AG04449 (cell line): ENCODE measurements at regions not wholly inside any gene's neighbourhood (a gene's known extent, or its start where the extent isn't known, plus 50 kb on each side); places are given as distances from the start of the nearest gene placed in this dataset.

Source experiments
- CTCF ChIA-PET: fragments of 350-600 bp; formaldehyde crosslinking; extraction: SDS; loops from one replicate; lab custom pipeline; 2021; ENCODE audit warnings: antibody characterized with exemption; lab: Yijun Ruan, JAX
- POLR2A ChIA-PET: fragments of 400-600, 350-600 bp; formaldehyde crosslinking; extraction: SDS; loops from one replicate; lab custom pipeline; 2020; ENCODE audit warnings: antibody characterized with exemption, inconsistent platforms; lab: Yijun Ruan, JAX
- DNase-seq: peaks from one replicate; pipeline ENCODE4 v3.0.0-alpha.2; 2010; ENCODE audit warnings: low read depth, low spot score
- H3K4me3 ChIP-seq: 2 replicates; pipeline ENCODE4 v1.5.1; 2011; ENCODE audit warnings: low read depth, mild to moderate bottlenecking, control low read depth, low read length
- TF ChIP-seq, protein P1 (sequence below): IDR thresholded peaks from one replicate; pipeline ENCODE4 v1.5.1; 2011; ENCODE audit warnings: mild to moderate bottlenecking, moderate library complexity, low read length, control low read depth, inconsistent platforms; ENCODE audit not compliant: insufficient read depth; ENCODE audit errors: missing control alignments

DNA sequence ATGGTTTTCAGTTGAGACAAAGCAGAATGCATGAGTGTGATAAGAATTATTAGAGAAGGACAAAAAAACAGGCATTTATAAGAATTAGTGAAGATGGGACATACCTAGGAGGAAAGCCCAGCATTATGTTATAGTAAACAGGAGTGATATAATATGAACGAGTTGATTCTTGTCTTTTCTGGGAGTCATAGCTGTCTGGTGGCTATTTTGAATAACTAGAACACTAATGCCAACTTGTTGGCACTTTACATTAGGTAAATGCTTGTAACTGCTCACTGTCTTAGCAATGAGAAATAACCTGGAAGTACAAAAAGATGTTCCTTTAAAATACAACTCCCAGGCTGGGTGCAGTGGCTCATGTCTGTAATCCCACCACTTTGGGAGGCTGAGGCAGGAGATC, 540.8 kb upstream of the SPHKAP start:
- ChIA-PET POLR2A (no interaction called here), CTCF (no interaction called here)

DNA sequence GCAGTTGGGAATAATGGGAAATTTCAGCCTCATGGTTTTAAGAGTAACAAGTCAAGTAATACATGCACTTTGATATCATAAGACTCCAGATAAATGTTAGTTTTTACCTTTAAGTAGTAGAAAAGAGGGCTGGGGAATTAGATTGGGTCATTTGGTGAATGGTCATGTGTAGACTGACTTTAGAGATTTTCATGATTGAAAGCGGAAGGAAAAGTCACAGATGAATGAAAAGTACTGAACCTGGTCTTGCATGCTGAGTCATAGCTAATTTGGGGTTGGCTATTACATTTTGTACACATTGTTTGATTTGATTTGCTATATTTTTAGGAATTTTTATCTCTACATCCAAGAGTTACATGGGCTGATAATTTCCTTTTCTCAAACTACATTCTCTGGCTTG, 539.4 kb upstream of the SPHKAP start:
- no peak for DNase-seq
- ChIA-PET POLR2A (no interaction called here), CTCF (no interaction called here)

More for the DNA sequence above, 540.8 kb upstream of the SPHKAP start:
- no peak for DNase-seq
- TF ChIP-seq, protein P1, sequence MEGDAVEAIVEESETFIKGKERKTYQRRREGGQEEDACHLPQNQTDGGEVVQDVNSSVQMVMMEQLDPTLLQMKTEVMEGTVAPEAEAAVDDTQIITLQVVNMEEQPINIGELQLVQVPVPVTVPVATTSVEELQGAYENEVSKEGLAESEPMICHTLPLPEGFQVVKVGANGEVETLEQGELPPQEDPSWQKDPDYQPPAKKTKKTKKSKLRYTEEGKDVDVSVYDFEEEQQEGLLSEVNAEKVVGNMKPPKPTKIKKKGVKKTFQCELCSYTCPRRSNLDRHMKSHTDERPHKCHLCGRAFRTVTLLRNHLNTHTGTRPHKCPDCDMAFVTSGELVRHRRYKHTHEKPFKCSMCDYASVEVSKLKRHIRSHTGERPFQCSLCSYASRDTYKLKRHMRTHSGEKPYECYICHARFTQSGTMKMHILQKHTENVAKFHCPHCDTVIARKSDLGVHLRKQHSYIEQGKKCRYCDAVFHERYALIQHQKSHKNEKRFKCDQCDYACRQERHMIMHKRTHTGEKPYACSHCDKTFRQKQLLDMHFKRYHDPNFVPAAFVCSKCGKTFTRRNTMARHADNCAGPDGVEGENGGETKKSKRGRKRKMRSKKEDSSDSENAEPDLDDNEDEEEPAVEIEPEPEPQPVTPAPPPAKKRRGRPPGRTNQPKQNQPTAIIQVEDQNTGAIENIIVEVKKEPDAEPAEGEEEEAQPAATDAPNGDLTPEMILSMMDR: no peak
- no peak overlapping the region for H3K4me3 ChIP-seq

DNA sequence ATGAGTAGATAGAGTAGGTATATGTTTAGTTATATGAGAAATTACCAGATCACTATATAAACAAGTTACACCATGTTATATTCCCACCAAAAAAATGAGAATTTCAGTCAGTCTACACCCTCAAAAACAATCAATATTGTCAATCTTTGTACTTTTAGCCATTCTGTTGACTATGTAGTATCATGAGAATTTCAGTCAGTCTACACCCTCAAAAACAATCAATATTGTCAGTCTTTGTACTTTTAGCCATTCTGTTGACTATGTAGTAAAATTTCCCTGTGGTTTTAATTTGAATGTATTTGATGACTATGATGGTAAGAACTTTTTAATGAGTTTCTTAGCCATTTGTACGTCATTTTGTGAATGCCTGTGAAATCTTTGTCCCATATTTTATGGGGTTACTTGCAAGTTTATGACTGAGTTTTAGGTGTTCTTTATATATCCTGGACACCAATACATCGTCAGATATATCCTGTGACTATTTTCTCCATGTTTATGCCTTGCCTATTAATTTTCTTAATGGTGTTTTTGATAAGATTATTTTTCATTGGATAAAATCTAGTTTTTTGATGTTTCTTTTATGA, 528.4 kb upstream of the SPHKAP start:
- TF ChIP-seq, protein P1: no peak
- ChIA-PET CTCF (no interaction called here), POLR2A (no interaction called here)
- no peak overlapping the region for H3K4me3 ChIP-seq
- DNase-seq: no peak

More for the DNA sequence above, 539.4 kb upstream of the SPHKAP start:
- TF ChIP-seq, protein P1: no peak
- H3K4me3 ChIP-seq: no peak overlapping the region

DNA sequence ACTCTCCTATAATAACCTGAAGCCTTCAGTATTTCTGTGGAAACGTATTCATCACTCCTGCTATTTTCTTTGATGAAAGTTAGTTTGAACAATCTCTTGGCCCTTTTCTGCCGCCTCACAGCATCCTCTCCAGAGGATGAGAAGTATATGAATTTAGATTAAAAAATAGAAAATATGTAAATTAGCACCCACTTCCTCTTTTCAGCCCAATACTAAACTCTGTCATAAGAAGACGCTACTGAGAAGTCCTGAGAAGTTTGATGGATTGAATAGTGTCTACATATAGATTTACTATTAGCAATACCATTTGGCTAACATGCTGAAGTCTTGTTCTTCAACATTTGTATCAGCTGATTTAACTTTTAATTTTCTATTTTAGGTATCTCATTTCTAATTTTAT, 526.4 kb upstream of the SPHKAP start:
- H3K4me3 ChIP-seq: no peak overlapping the region
- POLR2A ChIA-PET: no interaction called here
- CTCF ChIA-PET: no interaction called here

DNA sequence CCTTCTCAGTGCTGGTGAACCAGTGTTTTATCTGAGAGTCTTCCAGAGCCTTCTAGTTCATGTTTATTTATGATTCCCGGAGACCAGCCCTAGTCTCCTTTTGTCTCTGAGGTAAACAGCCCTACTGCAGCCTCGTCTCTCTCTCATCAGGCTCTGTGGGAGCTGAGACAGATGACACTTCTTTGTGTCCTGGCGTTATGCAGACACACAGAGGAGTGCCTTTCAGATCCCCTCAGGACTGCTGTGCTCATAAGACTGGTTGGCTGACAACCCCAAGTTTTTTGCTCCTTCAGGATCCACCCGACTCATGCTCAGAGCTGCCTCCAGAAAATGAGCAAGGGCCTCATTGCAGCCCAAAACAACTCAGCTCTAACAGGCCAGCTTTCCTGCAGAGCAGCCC, 523.8 kb upstream of the SPHKAP start:
- POLR2A ChIA-PET: no interaction called here
- CTCF ChIA-PET: no interaction called here
- H3K4me3 ChIP-seq: no peak overlapping the region
- no peak for DNase-seq
- TF ChIP-seq, protein P1: no peak

More for the DNA sequence above, 526.4 kb upstream of the SPHKAP start:
- DNase-seq: no peak
- TF ChIP-seq, protein P1: no peak

DNA sequence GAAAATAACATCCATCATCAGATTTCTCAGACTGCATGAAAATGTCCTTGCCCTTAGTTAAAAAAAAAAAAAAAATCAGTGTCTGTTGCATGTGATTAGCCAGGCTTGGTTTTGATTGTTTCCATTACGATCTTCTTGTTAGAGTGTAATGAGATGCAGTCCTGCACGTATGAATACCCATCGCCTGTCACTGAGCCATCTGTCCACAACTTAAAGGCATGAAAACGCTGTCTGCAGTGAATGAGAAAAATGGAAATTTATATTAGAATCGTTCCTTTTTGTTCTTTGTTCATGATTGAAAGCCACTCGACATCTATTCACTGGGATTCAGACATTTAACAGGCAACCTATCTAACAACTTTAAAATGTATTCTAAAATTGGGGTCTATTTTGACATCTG, 521.7 kb upstream of the SPHKAP start:
- ChIA-PET POLR2A (no interaction called here), CTCF (no interaction called here)
- H3K4me3 ChIP-seq: no peak overlapping the region
- DNase-seq: no peak
- TF ChIP-seq, protein P1: no peak
